Activated naive CD4-positive, alpha-beta T cell treated with anti-CD3 and anti-CD28 coated beads, Interleukin-2, amount 50 U/mL, for 24 hours (primary cell): ENCODE measurements at regions not wholly inside any gene's neighbourhood (a gene's known extent, or its start where the extent isn't known, plus 50 kb on each side); places are given as distances from the start of the nearest gene placed in this dataset.

Experiments used
- H3K27ac Mint-ChIP-seq: one replicate; pipeline ENCODE4 v1.8.0; 2021; ENCODE audit warnings: mild to moderate bottlenecking, mixed read lengths
- H3K27me3 Mint-ChIP-seq: one replicate; pipeline ENCODE4 v1.8.0; 2021; ENCODE audit warnings: mixed read lengths
- H3K36me3 Mint-ChIP-seq: one replicate; pipeline ENCODE4 v1.8.0; 2021; ENCODE audit warnings: mixed read lengths
- H3K4me1 Mint-ChIP-seq: one replicate; pipeline ENCODE4 v1.8.0; 2021; ENCODE audit warnings: mixed read lengths
- H3K4me3 Mint-ChIP-seq: one replicate; pipeline ENCODE4 v1.8.0; 2021; ENCODE audit warnings: mild to moderate bottlenecking, mixed read lengths
- H3K9me3 Mint-ChIP-seq: one replicate; pipeline ENCODE4 v1.8.0; 2021; ENCODE audit warnings: mixed read lengths

GRCh38 chr3:147937341-147937740 is 528.2 kb downstream of the ZIC1 start:
- H3K36me3 Mint-ChIP-seq = no peaks in the 10 kb centered on the region
- no peaks in the 10 kb centered on the region for H3K9me3 Mint-ChIP-seq
- no peaks in the 10 kb centered on the region for H3K4me1 Mint-ChIP-seq

GRCh38 chr3:147937891-147938290 is 528.7 kb downstream of the ZIC1 start:
- H3K9me3 Mint-ChIP-seq = no peaks in the 10 kb centered on the region
- H3K36me3 Mint-ChIP-seq = no peaks in the 10 kb centered on the region
- no peak overlapping the region for H3K27ac Mint-ChIP-seq
- H3K4me1 Mint-ChIP-seq = no peaks in the 10 kb centered on the region
- H3K27me3 Mint-ChIP-seq = no peaks in the 10 kb centered on the region
- H3K4me3 Mint-ChIP-seq = no peak overlapping the region

More at GRCh38 chr3:147937341-147937740, 528.2 kb downstream of the ZIC1 start:
- Mint-ChIP-seq H3K4me3 (no peak overlapping the region), H3K27me3 (no peaks in the 10 kb centered on the region), H3K27ac (no peak overlapping the region)

GRCh38 chr3:147939425-147939824 is 530.3 kb downstream of the ZIC1 start:
- Mint-ChIP-seq H3K27me3 (no peaks in the 10 kb centered on the region), H3K36me3 (no peaks in the 10 kb centered on the region), H3K4me1 (no peaks in the 10 kb centered on the region), H3K27ac (no peak overlapping the region), H3K9me3 (no peaks in the 10 kb centered on the region), H3K4me3 (no peak overlapping the region)

- Mint-ChIP-seq H3K27ac (no peak overlapping the region), H3K9me3 (no peaks in the 10 kb centered on the region), H3K4me3 (no peak overlapping the region), H3K36me3 (no peaks in the 10 kb centered on the region), H3K4me1 (no peaks in the 10 kb centered on the region), H3K27me3 (no peaks in the 10 kb centered on the region)
These were observed 530.7 kb downstream of the ZIC1 start for GRCh38 chr3:147939839-147940238.

- Mint-ChIP-seq H3K27ac (no peak overlapping the region), H3K4me1 (no peaks in the 10 kb centered on the region), H3K9me3 (no peaks in the 10 kb centered on the region), H3K4me3 (no peak overlapping the region), H3K27me3 (no peaks in the 10 kb centered on the region), H3K36me3 (no peaks in the 10 kb centered on the region)
These were observed 531.4 kb downstream of the ZIC1 start for GRCh38 chr3:147940405-147941193.

- Mint-ChIP-seq H3K27ac (no peak overlapping the region), H3K36me3 (no peaks in the 10 kb centered on the region), H3K4me3 (no peak overlapping the region), H3K27me3 (no peaks in the 10 kb centered on the region), H3K9me3 (no peaks in the 10 kb centered on the region), H3K4me1 (peaks cover 4% of the 10 kb centered on the region)
These were observed 532.8 kb downstream of the ZIC1 start for GRCh38 chr3:147941969-147942368.

- Mint-ChIP-seq H3K4me1 (peaks cover 4% of the 10 kb centered on the region), H3K9me3 (no peaks in the 10 kb centered on the region), H3K36me3 (no peaks in the 10 kb centered on the region), H3K4me3 (no peak overlapping the region), H3K27me3 (no peaks in the 10 kb centered on the region), H3K27ac (no peak overlapping the region)
These were observed 534.2 kb downstream of the ZIC1 start for GRCh38 chr3:147943265-147943945.

GRCh38 chr3:147945968-147946519 is 536.9 kb downstream of the ZIC1 start:
- H3K9me3 Mint-ChIP-seq = no peaks in the 10 kb centered on the region
- peaks cover 4% of the 10 kb centered on the region for H3K4me1 Mint-ChIP-seq
- no peak overlapping the region for H3K27ac Mint-ChIP-seq
- H3K27me3 Mint-ChIP-seq = no peaks in the 10 kb centered on the region
- no peaks in the 10 kb centered on the region for H3K36me3 Mint-ChIP-seq
- no peak overlapping the region for H3K4me3 Mint-ChIP-seq

GRCh38 chr3:147956615-147957014 is 547.5 kb downstream of the ZIC1 start:
- Mint-ChIP-seq H3K36me3 (no peaks in the 10 kb centered on the region), H3K4me3 (no peak overlapping the region), H3K27ac (no peak overlapping the region), H3K9me3 (no peaks in the 10 kb centered on the region), H3K27me3 (no peaks in the 10 kb centered on the region), H3K4me1 (no peaks in the 10 kb centered on the region)

- H3K27ac Mint-ChIP-seq = no peak overlapping the region
- H3K4me1 Mint-ChIP-seq = no peaks in the 10 kb centered on the region
- no peaks in the 10 kb centered on the region for H3K36me3 Mint-ChIP-seq
- H3K27me3 Mint-ChIP-seq = no peaks in the 10 kb centered on the region
- H3K9me3 Mint-ChIP-seq = no peaks in the 10 kb centered on the region
- H3K4me3 Mint-ChIP-seq = no peak overlapping the region
These were observed 549.6 kb downstream of the ZIC1 start for GRCh38 chr3:147958754-147959153.

GRCh38 chr3:147960786-147961185 is 551.6 kb downstream of the ZIC1 start:
- H3K4me3 Mint-ChIP-seq = no peak overlapping the region
- H3K27ac Mint-ChIP-seq = no peak overlapping the region
- no peaks in the 10 kb centered on the region for H3K36me3 Mint-ChIP-seq
- H3K27me3 Mint-ChIP-seq = no peaks in the 10 kb centered on the region
- no peaks in the 10 kb centered on the region for H3K4me1 Mint-ChIP-seq
- H3K9me3 Mint-ChIP-seq = no peaks in the 10 kb centered on the region

GRCh38 chr3:147962408-147963164 is 553.4 kb downstream of the ZIC1 start:
- no peaks in the 10 kb centered on the region for H3K27me3 Mint-ChIP-seq
- H3K27ac Mint-ChIP-seq = no peak overlapping the region
- H3K36me3 Mint-ChIP-seq = no peaks in the 10 kb centered on the region
- H3K9me3 Mint-ChIP-seq = no peaks in the 10 kb centered on the region
- H3K4me3 Mint-ChIP-seq = no peak overlapping the region
- no peaks in the 10 kb centered on the region for H3K4me1 Mint-ChIP-seq

GRCh38 chr3:147963711-147964110 is 554.5 kb downstream of the ZIC1 start:
- H3K4me1 Mint-ChIP-seq = no peaks in the 10 kb centered on the region
- H3K36me3 Mint-ChIP-seq = no peaks in the 10 kb centered on the region
- no peaks in the 10 kb centered on the region for H3K9me3 Mint-ChIP-seq
- H3K27ac Mint-ChIP-seq = no peak overlapping the region
- no peak overlapping the region for H3K4me3 Mint-ChIP-seq
- H3K27me3 Mint-ChIP-seq = no peaks in the 10 kb centered on the region

- Mint-ChIP-seq H3K27ac (no peak overlapping the region), H3K36me3 (no peaks in the 10 kb centered on the region), H3K4me1 (no peaks in the 10 kb centered on the region), H3K27me3 (no peaks in the 10 kb centered on the region), H3K4me3 (no peak overlapping the region), H3K9me3 (no peaks in the 10 kb centered on the region)
These were observed 566.0 kb downstream of the ZIC1 start for GRCh38 chr3:147975165-147975564.

- Mint-ChIP-seq H3K4me1 (no peaks in the 10 kb centered on the region), H3K9me3 (peaks cover 4% of the 10 kb centered on the region), H3K4me3 (no peak overlapping the region), H3K36me3 (no peaks in the 10 kb centered on the region), H3K27me3 (no peaks in the 10 kb centered on the region), H3K27ac (no peak overlapping the region)
These were observed 567.8 kb downstream of the ZIC1 start for GRCh38 chr3:147977001-147977400.

- Mint-ChIP-seq H3K4me3 (no peak overlapping the region), H3K27me3 (no peaks in the 10 kb centered on the region), H3K27ac (no peak overlapping the region), H3K36me3 (no peaks in the 10 kb centered on the region), H3K9me3 (no peaks in the 10 kb centered on the region), H3K4me1 (no peaks in the 10 kb centered on the region)
These were observed 578.4 kb downstream of the ZIC1 start for GRCh38 chr3:147987549-147987948.
